DMS53 (cell line): ENCODE measurements at regions not wholly inside any gene's neighbourhood (a gene's known extent, or its start where the extent isn't known, plus 50 kb on each side); places are given as distances from the start of the nearest gene placed in this dataset.
"Not testable (repeated sequence)": the region's sequence is repeated elsewhere in the genome, so short reads cannot be mapped to it uniquely, and the experiment has no call there.

Experiments used
- DNase-seq: peaks from one replicate; lab custom pipeline; 2025; lab: John Stamatoyannopoulos, UW

DNA sequence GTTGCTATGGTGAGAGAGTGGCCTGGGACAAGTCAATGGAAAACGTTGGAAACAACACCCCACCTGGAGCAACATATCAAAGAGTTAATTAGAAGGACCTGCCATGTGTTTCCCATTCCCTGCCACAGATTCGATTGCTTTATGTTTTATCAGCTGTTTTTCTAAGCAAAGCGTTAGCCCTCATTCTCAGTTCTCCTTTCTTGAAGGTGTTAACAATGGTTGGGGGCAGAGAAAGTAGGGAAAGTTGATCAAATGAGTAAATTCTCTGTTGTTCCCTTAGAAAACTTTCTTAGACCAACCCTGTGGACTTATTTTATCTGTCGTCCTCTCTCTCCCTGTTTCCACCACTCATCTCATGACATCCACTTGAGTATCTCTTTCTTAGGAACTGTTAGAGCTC lies 102.5 kb downstream of the ADAMTS15 start:
- no peak for DNase-seq

DNA sequence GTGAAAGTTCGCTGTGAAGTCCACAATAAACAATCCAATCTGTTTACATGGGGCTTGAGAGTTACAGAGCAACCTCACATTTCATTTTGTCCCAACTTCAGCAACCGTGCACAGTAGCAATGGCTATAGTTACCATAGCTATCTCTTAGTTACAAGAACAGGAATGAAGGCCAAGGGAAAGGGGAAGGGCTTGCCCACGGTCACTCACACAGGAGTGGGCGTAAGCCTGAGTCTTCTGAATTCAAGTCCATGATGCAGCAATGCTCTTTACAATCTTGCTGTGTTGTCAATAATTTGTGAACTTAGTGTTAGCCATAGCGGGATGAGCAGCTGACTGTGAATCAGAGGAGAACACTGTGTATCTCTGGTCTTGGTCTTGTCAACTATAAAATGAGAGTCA lies 102.9 kb downstream of the ADAMTS15 start:
- no peak for DNase-seq

DNA sequence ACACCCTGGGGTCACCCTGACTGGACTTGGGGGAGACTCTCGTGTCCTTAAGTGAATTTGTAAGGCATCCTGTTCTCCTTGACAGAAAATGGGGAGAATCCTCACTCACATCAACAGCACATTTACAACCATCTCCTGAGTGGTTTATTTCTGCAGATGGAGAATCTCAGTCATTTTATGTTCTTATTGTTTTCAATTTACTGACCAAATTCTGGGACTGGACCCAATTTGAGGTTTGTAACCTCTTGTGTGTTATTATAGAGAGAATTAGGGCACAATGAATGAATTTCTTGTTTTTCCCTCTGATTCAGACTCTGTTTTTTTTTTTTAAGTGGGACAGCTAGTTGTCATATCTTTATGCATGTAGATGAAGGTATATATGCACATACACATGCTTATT lies 104.9 kb downstream of the ADAMTS15 start:
- DNase-seq: no peak

DNA sequence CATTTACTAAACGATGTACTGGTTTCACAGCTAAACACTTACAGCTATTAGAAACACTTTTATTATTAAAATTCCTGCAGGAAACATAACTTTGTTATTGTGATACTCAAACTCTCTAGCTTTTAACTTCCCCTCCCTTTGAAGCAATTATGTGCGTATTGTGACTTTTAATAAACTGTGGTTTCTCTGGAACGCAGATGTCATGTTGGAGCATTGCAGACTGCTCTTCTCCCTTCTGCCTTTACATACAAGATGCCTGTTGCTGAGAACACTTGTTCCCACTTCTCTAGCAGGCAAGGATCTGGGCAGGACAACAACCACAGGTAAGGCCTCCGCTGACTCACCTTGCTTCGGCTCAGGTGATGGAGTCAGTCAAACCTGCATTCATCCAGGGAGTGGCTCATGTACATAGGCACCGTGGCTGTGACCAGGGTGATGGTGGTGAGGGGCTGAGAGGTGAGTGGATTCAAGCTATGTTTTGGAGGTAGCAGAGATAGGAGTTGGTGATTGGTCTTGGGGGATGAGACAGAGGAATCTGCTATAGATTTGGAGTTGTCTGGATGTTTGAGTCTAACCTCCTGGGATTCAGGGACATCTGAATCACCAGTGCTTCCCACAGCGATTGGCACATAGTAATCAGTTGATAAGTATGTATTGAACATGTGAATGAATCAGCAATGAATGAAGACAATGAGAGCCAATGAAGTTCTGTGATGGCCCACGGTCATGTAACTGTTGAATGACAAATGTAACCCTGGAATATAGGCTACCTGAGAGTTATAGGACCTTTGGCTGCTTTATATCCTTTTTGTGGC lies 106.0 kb downstream of the ADAMTS15 start:
- DNase-seq: no peak

DNA sequence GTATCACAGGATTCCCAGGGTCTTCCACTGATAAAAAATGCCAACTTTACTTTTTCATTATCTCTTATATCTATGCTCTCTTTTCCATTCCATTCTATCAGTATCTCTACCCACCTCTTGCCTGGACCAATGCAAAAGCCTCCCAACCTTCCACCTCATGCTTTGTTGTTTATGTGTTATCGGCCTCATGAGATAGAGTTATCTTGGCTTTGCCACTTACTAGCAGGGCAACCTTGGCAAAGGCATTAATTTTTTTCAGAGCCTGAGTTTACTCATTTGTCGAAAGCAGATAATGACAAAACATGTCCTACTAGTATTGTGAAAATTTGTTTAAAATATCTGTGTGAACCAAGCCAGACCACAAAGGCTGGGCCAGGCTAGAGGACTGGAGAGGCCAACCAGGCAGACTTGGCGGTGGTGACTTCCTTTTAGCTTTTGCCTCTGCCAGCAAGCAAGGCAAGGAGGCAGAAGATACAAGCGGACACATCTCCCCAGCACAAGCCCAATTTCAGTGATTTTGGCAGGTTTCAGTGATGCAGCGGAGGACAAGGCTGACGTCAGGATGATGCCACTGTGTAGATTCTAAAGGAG lies 106.9 kb downstream of the ADAMTS15 start:
- no peak for DNase-seq

DNA sequence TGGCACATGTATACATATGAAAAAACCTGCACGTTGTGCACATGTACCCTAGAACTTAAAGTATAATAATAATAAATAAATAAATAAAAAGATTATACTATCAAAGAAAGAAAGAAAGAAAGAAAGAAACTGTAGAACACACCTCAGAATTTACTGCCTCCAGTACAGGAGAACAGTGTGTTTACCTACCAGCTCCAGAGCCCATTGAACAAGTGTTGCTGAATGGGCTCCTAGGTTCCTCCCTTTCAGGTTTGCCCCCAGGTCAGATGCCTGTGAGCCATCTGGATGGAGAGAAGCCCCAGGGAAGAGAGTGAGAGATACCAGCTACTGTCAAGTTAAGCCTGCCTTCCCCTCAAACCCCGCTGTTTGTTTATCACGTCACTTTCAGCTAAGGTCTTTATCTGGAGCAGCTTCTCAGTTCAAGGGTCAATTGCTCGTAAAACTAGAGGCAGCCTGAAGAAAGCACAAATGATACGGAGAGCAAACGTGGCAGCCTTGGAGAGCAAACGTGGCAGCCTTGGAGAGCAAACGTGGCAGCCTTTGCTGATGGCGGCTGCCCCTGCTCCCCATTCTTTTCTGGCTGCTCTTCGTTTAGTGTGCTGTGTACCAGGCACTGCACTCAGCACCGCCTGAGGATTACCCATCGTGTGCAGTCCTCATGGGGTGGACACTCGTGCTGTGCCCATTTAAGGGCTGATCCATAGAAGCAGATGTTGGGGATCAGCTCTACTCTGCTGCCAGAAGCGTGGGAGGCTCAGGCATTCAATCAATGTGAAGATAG lies 111.7 kb downstream of the ADAMTS15 start:
- DNase-seq: no peak

DNA sequence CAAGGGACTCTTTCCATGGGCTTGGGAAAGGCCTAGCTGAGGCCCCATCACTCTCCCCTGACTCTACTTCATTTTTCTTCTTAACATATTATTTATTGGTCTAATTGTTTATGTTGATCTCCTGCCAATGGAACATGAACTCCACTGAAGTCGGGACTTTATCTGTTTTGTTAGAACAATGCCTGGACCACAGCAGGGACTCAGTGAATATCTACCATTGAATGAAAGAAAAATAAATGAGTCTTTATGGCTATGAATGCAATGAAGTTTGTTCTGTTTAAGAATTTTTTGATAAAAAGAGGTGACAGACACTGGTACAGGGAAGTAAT lies 112.3 kb downstream of the ADAMTS15 start:
- DNase-seq: no peak

DNA sequence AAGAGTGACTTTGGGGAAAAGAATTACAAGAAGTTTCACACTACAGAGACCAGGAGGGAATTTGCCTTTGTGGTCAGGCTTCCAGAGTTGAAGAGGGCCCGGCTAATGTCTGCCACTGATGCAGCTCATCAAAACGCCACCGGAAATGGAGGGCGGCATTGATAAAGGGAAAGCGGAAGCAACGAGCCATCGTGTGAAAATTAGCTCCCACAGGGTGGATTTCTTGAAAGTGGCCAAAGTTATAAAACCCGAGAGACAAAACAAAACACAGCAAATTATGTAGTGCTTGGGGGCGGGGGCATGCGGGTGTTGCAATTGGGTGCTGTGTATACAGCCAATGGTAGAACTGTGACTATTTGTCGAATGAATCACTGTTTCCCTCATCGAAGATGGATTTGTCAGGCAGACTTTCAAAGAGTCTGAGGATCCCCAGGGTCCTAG lies 113.0 kb downstream of the ADAMTS15 start:
- no peak for DNase-seq

DNA sequence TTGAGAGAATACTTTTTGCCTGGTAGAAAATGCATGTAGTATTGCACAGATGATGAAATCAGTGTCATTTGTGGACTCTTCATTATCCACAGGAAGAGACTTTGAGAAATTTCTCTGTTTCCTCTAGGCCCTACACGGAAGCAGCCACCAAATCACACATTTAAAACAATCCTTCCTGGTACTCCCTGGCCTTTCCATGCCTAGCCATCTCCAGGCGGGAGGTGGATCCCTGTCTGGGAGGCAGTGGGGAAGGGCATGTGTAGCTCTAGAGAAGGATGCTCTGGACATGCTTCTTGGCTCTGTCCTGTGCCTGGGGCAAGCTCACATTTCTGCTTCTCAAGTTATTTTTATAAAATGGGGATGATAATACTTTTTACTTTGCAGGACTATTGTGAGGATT lies 114.1 kb downstream of the ADAMTS15 start:
- DNase-seq: no peak

DNA sequence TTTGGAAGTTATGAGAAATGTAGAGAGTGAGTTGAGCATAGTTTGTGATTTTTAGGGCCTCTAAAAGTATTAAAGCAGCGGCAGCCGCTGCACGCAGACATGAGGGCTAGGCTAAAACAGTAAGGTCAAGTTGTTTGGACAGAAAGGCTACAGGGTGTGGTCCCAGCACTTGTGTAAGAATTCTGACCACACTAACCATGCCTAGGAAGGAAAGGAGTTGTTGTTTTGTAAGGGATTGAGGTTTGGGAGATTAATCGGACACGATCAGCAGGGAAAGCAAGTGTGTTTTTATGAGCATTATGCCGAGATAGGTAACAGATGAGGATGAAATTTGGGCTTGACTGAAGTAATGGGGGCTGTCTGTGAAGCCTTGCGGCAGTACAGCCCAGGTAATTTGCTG lies 117.9 kb downstream of the ADAMTS15 start:
- not testable (repeated sequence) for DNase-seq

DNA sequence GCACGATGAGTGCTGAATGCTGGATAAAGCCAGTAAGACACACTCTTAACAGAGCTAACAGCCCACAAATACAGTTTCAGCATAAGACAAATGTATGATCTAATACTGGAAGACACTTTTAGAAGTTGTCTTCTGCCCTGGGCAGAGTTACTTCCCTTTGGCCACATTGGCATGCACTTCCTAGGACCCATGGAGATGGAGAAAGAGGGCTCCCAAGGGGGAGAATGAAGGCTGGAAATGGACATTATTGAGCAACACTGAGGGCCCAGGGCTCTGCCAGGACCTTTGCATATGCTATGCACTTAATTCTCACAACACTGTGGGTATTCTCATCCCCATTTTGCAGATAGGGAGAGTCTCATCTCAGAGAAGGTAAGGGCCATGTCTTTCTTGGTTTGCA lies 123.1 kb downstream of the ADAMTS15 start:
- DNase-seq: no peak

DNA sequence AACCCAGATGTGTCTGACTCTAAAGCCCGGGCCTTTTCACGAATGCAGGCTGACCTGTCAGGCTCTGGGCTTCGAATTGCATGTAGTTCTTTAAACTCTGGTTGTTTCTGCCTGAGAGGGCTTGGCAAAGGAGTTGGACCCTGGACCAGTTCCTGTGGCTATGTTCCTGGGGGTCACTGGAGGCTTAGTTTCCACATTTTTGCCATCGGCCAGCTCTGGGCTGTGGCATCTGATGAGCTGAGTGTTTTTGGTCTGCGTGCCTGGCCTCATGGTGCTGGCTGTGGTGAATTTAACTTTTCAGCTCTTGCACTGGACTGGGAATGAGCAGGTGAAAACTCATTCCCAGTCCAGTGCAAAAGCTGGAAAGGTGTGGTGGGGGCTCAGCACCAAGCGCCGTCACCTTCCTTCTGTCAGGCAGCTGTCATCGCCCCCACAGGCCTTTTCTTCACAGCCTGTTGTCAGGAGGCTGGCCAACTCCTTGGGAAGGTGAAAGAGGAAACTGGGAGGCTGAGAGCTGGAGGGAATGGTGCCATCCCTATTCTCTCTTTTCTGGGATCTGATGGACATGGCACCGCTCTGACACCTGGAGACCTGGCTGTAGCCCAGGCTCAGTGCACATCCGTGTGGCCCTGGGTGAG lies 123.6 kb downstream of the ADAMTS15 start:
- DNase-seq: no peak

DNA sequence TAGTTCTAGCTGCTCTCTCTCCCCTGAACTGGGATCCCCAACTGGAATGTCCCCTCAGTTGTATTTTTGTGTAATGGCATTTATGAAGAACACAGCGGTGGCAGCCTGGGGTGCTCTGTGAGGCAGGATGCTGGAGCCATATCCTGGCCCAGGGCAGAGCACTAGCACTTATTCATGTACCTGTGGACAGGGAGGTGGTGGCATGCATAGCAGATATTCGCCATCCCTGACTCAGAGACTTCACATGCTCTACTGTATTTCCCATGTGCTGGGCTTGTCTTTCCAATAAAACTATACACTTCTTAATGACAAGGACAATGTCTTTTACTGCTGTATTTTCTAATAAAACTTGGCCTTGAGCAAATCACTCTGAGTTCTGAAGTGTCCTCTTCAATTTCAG lies 125.3 kb downstream of the ADAMTS15 start:
- DNase-seq: no peak

DNA sequence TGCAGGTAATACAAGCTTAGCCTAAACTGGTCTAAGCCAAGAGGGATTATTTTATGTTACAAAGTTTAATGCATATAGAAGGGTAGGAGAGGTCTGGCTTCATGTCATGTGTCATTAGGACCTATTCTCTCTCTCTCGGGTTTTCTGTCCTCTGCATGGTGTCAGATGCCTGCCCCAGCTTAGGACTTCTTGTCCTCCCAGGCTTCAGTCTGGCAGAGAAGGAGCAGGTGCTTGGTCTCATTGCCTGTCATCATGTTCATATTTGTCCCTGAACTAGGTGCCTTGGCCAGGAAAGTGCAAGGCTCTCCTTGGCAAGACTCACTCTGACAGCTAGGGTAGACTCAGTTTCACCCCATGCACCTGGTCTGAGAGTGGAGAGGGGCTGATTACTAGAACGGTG lies 126.3 kb downstream of the ADAMTS15 start:
- DNase-seq: no peak

DNA sequence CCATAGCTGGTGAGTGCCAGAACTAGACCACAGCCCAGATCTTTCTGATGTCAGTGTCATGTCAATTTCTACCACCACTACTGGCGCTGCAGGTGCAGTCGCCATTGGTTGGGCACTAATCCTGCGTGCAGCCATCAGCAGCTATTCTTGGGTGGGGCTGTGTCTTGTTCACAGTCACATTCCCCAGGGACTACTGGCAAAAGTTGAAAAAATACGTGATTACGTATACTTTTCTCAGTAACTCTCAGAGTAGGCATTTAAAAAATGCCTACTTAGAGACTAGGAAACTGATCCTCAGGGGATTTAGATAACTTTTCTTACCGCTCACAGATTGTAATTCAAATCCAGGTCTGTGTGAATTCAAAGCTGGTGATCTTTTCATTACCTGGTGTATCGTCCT lies 127.7 kb downstream of the ADAMTS15 start:
- no peak for DNase-seq

DNA sequence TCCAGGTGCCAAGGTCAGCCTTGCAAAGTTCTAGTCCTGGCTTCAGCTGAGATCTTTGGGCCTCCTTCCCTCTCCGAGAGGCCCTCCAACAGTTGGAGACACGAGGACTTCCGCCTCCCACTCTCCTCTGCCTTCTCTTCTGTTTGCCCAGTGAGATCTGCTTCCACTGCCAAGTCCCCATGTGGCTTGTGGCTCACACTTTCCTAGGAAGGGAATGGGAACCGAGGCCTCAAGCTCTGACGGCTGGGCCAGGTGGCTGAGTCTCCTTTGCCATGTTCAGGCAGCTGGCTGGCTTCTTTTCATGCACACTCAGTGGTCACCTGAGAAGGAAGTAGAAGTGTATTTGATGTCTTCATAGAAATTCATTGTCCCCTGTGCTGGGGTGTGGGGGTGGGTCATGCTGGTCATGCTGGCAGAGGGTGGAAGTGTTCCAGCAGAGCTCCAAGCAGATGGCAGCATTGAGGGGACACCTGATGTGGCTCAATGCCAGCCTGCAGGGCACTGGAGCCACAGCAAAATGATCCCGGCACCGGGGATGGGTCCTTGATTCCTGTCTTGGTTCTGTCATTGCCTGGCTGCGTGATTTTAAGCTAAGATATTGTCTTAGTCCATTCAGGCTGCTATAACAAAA lies 130.4 kb downstream of the ADAMTS15 start:
- no peak for DNase-seq

DNA sequence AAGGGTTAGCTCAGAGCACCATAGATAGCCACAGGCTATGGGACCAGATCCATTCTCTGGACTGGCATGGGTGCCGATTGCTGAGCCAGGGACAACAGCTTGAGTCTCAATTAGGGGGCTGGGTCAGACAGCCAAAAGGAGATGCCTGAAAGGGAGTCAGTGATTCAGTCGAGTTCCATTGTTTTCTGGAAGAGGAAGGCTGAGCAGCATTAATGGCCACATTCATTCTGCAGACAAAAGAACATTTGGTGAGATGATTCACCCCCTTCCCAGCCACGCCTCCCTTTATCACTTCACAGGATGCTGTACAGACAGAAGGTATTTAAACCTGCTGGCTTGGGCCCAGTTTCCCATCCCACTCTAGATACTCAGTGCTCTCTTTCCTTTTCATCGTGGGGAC lies 131.9 kb downstream of the ADAMTS15 start:
- DNase-seq: no peak

DNA sequence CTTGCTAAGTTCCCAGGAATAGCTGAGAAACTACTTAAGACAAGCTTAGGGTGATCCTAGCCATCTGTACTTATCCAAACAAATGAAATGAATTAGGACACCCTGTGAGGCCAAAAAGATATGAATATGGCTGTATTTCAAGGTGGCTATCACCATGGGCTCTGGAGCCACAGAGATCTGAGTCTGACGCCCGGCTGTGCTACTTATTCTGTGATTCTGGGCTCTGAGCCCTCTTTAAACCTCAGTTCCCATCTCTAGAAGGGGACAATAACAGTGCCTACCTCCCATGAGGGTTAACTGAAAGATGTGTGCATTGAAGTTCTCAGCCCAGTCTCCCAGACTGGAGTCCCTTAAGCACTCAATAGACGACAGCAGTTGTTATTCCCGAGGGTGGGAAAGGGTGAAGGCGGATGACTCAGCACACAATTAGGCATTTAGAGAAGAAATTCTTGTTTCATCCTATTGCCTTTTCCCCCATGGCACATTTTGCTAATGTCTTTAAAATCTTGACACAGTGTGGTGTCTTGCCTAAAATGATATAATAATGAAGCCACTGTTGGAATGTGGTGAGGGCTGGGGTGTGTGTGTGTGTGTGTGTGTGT lies 132.5 kb downstream of the ADAMTS15 start:
- no peak for DNase-seq

DNA sequence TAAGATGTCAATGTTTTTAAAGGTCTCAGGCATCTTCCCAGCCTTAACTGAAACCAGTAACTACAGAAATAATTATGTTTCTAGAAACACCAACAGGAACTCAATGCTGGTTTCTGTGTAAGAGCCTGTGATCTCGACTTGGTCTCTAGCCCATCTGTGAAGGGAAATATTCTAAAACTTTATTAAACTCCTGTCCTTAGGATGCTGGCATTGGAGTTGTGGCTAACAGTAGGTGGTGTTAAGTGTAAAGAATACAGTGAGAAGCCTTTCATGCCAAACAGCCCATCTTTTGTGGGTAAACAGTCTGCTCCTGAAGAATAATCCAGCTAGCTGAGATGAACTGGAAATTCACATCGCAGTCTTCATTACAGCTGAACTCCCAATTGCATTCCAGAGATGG lies 133.2 kb downstream of the ADAMTS15 start:
- DNase-seq: no peak

DNA sequence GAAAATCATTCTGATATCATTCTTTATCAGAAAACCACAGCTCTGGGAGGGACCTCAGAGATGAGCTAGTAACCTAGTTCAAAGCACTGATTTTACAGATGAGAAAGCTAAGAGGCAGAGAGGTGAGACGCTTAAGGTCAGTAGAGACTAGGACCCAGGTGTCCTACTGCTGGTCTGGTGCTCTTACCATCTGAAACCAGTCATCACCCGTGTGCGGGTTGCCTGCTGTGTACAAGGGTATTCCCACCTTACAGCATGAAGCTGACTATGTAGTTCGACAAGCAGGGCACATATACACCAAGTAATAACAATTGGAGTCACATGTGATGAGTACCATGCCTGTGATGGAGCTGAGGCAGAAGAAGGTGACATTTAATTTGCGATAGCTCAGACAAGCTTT lies 133.7 kb downstream of the ADAMTS15 start:
- DNase-seq: no peak

DNA sequence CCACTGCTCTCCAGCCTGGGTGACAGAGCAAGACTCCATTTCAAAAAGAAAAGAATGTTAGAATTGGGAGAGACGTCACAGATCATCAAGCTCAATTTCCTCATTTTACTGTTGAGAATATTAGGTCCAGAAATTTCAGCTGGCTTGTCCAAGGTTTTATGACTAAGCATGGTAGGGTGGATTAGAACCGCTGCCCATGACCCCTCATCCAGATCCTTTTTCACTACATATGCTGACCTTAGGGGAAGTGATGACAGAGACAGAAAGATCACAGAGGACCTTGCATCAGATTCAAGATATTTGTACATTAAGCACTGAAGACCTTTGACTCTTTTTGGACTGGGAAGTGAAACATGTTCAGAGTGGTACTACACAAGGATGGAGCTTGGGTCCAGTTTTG lies 134.5 kb downstream of the ADAMTS15 start:
- DNase-seq: no peak

DNA sequence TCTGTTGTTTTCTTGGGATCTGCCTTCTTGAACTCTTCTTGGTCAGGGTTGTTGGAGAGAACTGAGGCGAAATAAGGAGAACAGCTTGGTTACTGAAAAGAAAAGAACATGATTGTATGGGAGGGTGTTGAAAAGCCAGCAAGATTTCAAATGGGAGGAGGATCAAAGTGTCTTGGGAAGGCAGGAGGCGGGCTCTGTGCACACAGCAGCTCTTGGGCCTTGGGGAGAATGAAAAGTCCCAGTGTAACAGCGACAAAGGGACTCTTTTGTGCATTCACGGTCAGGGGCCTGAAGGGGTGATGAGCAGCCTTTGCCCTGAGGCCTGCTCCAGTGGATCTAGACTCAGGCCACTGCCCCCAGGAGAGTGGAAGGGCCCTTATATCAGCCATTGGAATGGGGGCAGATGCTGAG lies 135.4 kb downstream of the ADAMTS15 start:
- DNase-seq: no peak
